GM08714 (cell line): ENCODE measurements at regions not wholly inside any gene's neighbourhood (a gene's known extent, or its start where the extent isn't known, plus 50 kb on each side); places are given as distances from the start of the nearest gene placed in this dataset.
A peak's percentile ranks its signal among the peaks of the same experiment; 100 is the strongest.
"Not testable (repeated sequence)": the region's sequence is repeated elsewhere in the genome, so short reads cannot be mapped to it uniquely, and the experiment has no call there.

Experiments
- H3K4me3 ChIP-seq: fragments of 200-500 bp; sonication (Bioruptor generic); 2 replicates; pipeline ENCODE4 v1.5.1; 2014; ENCODE audit warnings: mild to moderate bottlenecking, low read length, inconsistent platforms
- ZNF274 ChIP-seq: IDR thresholded peaks from 2 replicates; pipeline ENCODE4 v1.6.1; 2012; ENCODE audit warnings: mild to moderate bottlenecking, low read depth, low read length

GRCh38 chr3:194058189-194058571 lies 77.8 kb upstream of the HES1 start:
- TF ChIP-seq ZNF274, result no peak
- H3K4me3 ChIP-seq, result peak overlapping the region; percentile 12; the same call in 1 of the 2 replicates

DNA sequence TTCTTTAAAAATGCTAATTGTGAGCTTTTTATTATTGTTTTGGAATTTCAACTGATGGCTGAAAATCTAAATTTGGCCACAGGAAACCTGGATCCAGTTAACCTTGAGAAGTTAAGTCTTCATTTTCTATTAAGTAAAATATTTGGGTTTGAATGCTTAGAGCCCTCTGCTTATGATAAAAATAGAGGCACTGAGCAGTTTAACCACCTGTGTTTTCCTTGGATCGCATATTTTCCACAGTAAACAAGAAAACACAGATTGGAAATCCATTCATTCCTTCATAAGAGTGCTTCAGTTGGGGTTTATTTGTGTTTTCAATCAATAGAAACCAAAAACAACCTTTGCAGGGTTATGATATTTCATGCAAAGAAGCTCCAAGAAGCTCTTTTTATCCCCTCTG lies 77.2 kb upstream of the HES1 start:
- no peak for TF ChIP-seq ZNF274
- no peak overlapping the region for H3K4me3 ChIP-seq

GRCh38 chr3:194061421-194062030 lies 74.4 kb upstream of the HES1 start:
- no peak overlapping the region for H3K4me3 ChIP-seq
- no peak for TF ChIP-seq ZNF274

- no peak for TF ChIP-seq ZNF274
- no peak overlapping the region for H3K4me3 ChIP-seq
These were observed 73.1 kb upstream of the HES1 start for GRCh38 chr3:194062830-194063229.

GRCh38 chr3:194064380-194065332 lies 71.3 kb upstream of the HES1 start:
- H3K4me3 ChIP-seq, result no peak overlapping the region
- TF ChIP-seq ZNF274, result no peak

DNA sequence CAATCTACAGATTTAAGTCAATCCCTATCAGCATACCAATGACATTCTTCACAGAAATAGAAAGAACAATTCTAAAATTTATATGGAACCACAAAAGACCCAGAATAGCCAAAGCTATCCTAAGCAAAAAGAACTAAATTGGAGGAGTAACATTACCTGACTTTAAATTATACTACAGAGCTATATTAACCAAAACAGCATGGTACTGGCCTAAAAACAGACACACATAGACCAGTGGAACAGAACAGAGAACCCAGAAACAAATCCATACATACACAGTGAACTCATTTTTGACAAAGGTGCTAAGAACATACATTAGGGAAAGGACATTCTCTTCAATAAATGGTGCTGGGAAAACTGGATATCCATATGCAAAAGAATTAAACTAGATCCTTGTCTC lies 68.6 kb upstream of the HES1 start:
- not testable (repeated sequence) for H3K4me3 ChIP-seq

DNA sequence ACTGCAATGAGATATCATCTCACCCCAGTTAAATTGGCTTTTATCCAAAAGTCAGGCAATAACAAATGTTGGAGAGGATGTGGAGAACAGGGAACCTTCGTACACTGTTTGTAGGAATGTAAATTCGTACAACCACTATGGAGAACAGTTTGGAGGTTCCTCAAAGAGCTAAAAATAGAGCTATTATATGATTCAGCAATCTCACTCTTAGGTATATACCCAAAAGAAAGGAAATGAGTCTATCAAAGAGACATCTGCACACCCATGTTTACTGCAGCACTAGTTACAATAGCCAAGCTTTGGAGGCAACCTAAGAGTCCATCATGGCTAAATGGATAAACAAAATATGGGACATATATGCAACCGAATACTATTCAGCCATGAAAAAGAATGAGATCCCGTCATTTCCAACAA lies 68.0 kb upstream of the HES1 start:
- TF ChIP-seq ZNF274, result no peak

GRCh38 chr3:194069421-194070219 lies 66.3 kb upstream of the HES1 start:
- H3K4me3 ChIP-seq, result no peak overlapping the region
- TF ChIP-seq ZNF274, result no peak

More for the DNA sequence above, 68.0 kb upstream of the HES1 start:
- no peak overlapping the region for H3K4me3 ChIP-seq

DNA sequence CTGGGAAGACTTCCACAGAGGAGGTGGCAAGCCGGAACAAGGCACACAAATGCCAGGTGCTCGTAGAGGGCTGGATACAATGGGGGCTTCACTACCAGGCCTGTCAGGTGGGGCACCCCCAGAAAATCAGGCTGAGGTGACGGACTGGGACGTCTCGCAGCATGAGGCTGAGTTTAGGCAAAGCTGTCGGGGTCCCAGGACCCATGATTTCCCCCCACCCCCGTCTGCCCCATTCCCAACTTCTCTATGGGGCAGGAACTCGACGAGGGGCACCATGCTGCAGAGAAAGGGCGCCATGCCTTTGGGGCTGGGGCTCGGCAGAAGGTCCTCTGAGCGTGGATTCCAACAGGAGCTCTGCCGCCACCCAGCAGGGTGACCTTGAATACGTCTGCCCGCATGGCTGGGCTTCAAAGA lies 65.7 kb upstream of the HES1 start:
- no peak for TF ChIP-seq ZNF274
- H3K4me3 ChIP-seq, result no peak overlapping the region; the same call in 1 of the 2 replicates

GRCh38 chr3:194070634-194071409 lies 65.1 kb upstream of the HES1 start:
- H3K4me3 ChIP-seq, result peak overlapping the region; percentile 60; the same call in 1 of the 2 replicates
- TF ChIP-seq ZNF274, result no peak

GRCh38 chr3:194072097-194072428 lies 63.9 kb upstream of the HES1 start:
- no peak overlapping the region for H3K4me3 ChIP-seq

DNA sequence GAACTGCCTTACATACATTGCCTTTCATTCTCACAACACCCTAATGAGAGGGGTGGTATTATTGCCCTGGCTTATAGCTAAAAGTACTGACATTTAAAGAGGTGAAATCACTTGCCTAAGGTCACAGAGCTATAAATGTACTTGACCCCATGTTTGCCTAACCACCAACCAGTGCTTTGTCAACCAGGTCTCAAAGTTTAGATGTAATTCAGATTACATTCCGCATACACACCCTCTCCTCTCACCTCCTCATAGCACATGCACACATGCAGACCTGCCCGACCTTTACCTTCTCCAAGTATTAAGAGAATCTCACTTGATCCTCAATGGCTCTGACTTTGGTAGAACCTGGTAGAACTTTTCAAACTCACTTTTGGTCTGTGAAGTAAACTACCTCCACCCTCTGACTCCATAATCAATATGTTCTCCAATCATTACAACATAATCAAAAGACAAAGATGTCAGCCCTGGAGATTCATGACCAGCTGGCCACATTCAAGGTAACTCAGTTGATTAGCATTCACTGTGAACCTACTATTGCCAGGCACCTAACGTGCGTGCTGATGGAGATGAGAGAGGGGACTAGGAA lies 63.2 kb upstream of the HES1 start:
- TF ChIP-seq ZNF274, result no peak
- no peak overlapping the region for H3K4me3 ChIP-seq

More at GRCh38 chr3:194072097-194072428, 63.9 kb upstream of the HES1 start:
- TF ChIP-seq ZNF274, result no peak

- no peak for TF ChIP-seq ZNF274
- no peak overlapping the region for H3K4me3 ChIP-seq
These were observed 62.0 kb upstream of the HES1 start for GRCh38 chr3:194073926-194074325.
